Panc1 (cell line): ENCODE measurements at regions not wholly inside any gene's neighbourhood (a gene's known extent, or its start where the extent isn't known, plus 50 kb on each side); places are given as distances from the start of the nearest gene placed in this dataset.

Source experiments
- ATAC-seq: fragments of 200-7000 bp; cut with Tn5 transposase; 2 replicates; pipeline ENCODE4 v1.9.1; 2020; ENCODE audit warnings: mild to moderate bottlenecking, moderate library complexity
- BruUV-seq: library from RNA; stranded (reverse); fragments of 400-500 nt; replicated peaks from 2 replicates; lab custom pipeline; 2021; lab: Mats Ljungman, UMichigan
- CTCF ChIA-PET: fragments of 300-600 bp; sonication (Branson Sonifier 250); formaldehyde crosslinking; loops from one replicate; lab custom pipeline; 2022; ENCODE audit warnings: antibody characterized with exemption; lab: Charles Lee
- POLR2A ChIA-PET: fragments of 300-600 bp; sonication (Branson Sonifier 250); formaldehyde crosslinking; loops from one replicate; lab custom pipeline; 2022; ENCODE audit warnings: antibody characterized with exemption; lab: Charles Lee
- DNase-seq: peaks from one replicate; pipeline ENCODE4 v3.0.0-alpha.2; 2010; ENCODE audit warnings: low read depth, low spot score
- H3K27ac ChIP-seq: 2 replicates; pipeline ENCODE4 v1.5.1; 2011; ENCODE audit warnings: mild to moderate bottlenecking, low read length, inconsistent platforms
- H3K27me3 ChIP-seq: fragments of 200-500 bp; sonication (Bioruptor generic); 2 replicates; pipeline ENCODE4 v1.6.0; 2014; ENCODE audit warnings: low read length, inconsistent platforms; ENCODE audit not compliant: control insufficient read depth, insufficient read depth
- H3K36me3 ChIP-seq: fragments of 200-500 bp; sonication (Bioruptor generic); 2 replicates; pipeline ENCODE4 v1.5.1; 2014; ENCODE audit warnings: inconsistent platforms, mild to moderate bottlenecking, low read length, moderate library complexity; ENCODE audit not compliant: control insufficient read depth, insufficient read depth
- H3K4me1 ChIP-seq: 2 replicates; pipeline ENCODE4 v1.5.1; 2011; ENCODE audit warnings: inconsistent platforms, mild to moderate bottlenecking, low read length, moderate library complexity; ENCODE audit not compliant: control insufficient read depth, insufficient read depth
- H3K4me3 ChIP-seq, 2 experiments: 2 replicates each; pipeline ENCODE4 v1.5.1; 2011 to 2012; ENCODE audit warnings: low read depth in 2 of 2, low read length in 2 of 2, mild to moderate bottlenecking in 2 of 2, inconsistent platforms in 1 of 2, moderate library complexity in 1 of 2
- H3K9me3 ChIP-seq: fragments of 200-500 bp; sonication (Bioruptor generic); 2 replicates; pipeline ENCODE4 v1.5.1; 2014; ENCODE audit warnings: low read depth, mild to moderate bottlenecking, inconsistent platforms, low read length, moderate library complexity; ENCODE audit not compliant: control insufficient read depth, insufficient read depth
- CTCF ChIP-seq: fragments of 450-650 bp; IDR thresholded peaks from 2 replicates; pipeline ENCODE4 v1.5.1; 2017; ENCODE audit warnings: mild to moderate bottlenecking
- POLR2AphosphoS5 ChIP-seq: IDR thresholded peaks from 2 replicates; pipeline ENCODE4 v1.6.1; 2012; ENCODE audit warnings: mild to moderate bottlenecking, low read depth, low read length, moderate library complexity
- REST ChIP-seq, 2 experiments: IDR thresholded peaks; 2 replicates each; pipeline ENCODE4 v1.6.1; 2011 to 2012; ENCODE audit warnings: low read depth in 2 of 2, control low read depth in 1 of 2, low read length in 1 of 2, mild to moderate bottlenecking in 1 of 2, moderate library complexity in 1 of 2; ENCODE audit not compliant: insufficient read depth in 1 of 2
- SIN3A ChIP-seq: IDR thresholded peaks from 2 replicates; pipeline ENCODE4 v1.6.1; 2012; ENCODE audit warnings: low read depth, mild to moderate bottlenecking, low read length, moderate library complexity, borderline replicate concordance; ENCODE audit not compliant: insufficient read depth
- TCF7L2 ChIP-seq: IDR thresholded peaks from 2 replicates; pipeline ENCODE4 v1.6.1; 2011; ENCODE audit warnings: mild to moderate bottlenecking, low read depth, low read length, inconsistent platforms
- in situ Hi-C: cut with HindIII; loops from 2 replicates; pipeline ENCODE4 v1.10.0; 2016; ENCODE audit warnings: low sequenced_read_pairs, low pct_unique_long_range_greater_than_20kb
- intact Hi-C: fragments of 100-400 bp; cut with micrococcal nuclease; formaldehyde crosslinking; loops from one replicate; pipeline ENCODE4 v1.10.0; 2022; ENCODE audit not compliant: unreplicated experiment

GRCh38 chr12:33818313-33818712 is 204.0 kb upstream of the ALG10 start:
- H3K9me3 ChIP-seq, result no peaks in the 10 kb centered on the region
- TF ChIP-seq REST (IDR thresholded peaks at IDR 0.05; ENCODE audit: insufficient read depth in 1 of 2, low read depth in 2 of 2, low read length in 1 of 2) (no peak), POLR2AphosphoS5 (no peak), SIN3A (no peak), CTCF (no peak), TCF7L2 (no peak)
- intact Hi-C loops, result no loop called here
- in situ Hi-C loops, result no loop called here
- DNase-seq (no peak), ATAC-seq (no peak)
- no peaks in the 10 kb centered on the region for H3K36me3 ChIP-seq
- no peak overlapping the region for H3K4me3 ChIP-seq
- H3K27me3 ChIP-seq, result no peaks in the 10 kb centered on the region
- BruUV-seq, result no TSS peak
- no peak overlapping the region for H3K27ac ChIP-seq
- no peaks in the 10 kb centered on the region for H3K4me1 ChIP-seq
- ChIA-PET POLR2A (no interaction called here), CTCF (no interaction called here)

DNA sequence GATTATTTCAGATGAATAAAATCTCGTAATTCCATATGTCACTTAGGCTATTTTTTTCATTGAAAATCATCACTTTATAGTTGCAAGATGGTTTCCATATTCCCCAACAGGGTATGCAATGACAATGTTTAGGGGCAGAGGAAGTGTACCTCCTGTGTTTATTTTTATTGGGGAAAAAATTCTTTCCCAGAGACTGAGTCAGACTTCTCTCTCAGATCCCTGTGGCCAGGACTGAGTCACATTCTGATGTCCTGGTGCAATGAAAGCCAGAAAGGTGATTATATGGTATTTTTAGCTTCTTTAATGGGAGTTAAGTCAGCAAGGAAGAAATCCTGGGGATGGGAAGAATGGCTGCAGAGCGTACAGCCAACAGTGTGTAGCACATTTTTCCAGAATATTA is 196.9 kb upstream of the ALG10 start:
- in situ Hi-C loops, result no loop called here
- H3K4me3 ChIP-seq, result no peak overlapping the region
- CTCF ChIA-PET, result no interaction called here
- no TSS peak for BruUV-seq
- intact Hi-C loops, result no loop called here
- no peak for DNase-seq
- TF ChIP-seq REST (IDR thresholded peaks at IDR 0.05; ENCODE audit: insufficient read depth in 1 of 2, low read depth in 2 of 2, low read length in 1 of 2) (no peak), SIN3A (no peak), CTCF (no peak), POLR2AphosphoS5 (no peak), TCF7L2 (no peak)
- POLR2A ChIA-PET, result no interaction called here
- H3K27me3 ChIP-seq, result no peaks in the 10 kb centered on the region
- H3K9me3 ChIP-seq, result peaks cover 6% of the 10 kb centered on the region; the same call in 1 of the 2 replicates
- ATAC-seq, result no peak
- no peaks in the 10 kb centered on the region for H3K4me1 ChIP-seq
- H3K27ac ChIP-seq, result no peak overlapping the region
- no peaks in the 10 kb centered on the region for H3K36me3 ChIP-seq
